NCI-H128 (cell line): ENCODE measurements at regions not wholly inside any gene's neighbourhood (a gene's known extent, or its start where the extent isn't known, plus 50 kb on each side); places are given as distances from the start of the nearest gene placed in this dataset.

Source experiments
- DNase-seq: peaks from one replicate; lab custom pipeline; 2025; ENCODE audit not compliant: unreplicated experiment; lab: John Stamatoyannopoulos, UW

DNA sequence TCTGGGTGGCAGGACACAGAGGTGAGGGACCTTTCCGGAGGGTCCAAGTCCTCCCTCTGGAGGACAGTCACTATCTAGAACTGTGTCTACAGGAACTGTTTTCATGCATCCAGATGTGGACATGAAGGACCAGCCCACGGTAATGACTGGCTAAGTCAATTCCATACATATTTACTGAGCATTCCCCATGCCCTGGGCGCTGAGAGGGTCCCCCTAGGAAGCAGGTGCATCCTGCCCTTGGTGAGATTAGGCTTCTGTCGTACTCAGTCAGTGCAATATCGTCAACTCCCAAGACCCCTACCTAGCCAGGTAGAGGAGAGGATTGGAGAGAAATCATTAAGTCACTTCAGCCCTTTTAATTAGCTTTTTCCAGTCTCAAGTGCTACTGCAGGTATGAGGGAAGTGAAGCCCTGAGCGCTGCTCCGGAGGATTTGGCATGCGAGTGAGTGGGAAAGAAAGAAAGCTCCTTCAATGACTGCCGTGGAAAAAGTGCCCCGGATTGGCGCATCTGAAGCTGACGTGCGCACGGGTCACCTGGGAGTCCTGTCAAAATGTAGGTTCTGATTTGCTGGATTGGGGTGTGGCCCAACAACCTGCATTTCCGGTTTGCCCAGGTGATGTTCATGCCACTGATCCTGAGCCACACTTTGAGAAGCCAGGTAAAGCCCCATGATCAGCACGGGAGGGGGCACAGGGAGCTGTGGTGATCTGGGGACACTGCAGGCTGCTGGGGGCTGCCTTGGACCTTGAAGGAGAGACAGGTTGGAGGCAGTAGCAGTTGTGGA is 367.4 kb upstream of the TNRC6C start:
- no peak for DNase-seq

DNA sequence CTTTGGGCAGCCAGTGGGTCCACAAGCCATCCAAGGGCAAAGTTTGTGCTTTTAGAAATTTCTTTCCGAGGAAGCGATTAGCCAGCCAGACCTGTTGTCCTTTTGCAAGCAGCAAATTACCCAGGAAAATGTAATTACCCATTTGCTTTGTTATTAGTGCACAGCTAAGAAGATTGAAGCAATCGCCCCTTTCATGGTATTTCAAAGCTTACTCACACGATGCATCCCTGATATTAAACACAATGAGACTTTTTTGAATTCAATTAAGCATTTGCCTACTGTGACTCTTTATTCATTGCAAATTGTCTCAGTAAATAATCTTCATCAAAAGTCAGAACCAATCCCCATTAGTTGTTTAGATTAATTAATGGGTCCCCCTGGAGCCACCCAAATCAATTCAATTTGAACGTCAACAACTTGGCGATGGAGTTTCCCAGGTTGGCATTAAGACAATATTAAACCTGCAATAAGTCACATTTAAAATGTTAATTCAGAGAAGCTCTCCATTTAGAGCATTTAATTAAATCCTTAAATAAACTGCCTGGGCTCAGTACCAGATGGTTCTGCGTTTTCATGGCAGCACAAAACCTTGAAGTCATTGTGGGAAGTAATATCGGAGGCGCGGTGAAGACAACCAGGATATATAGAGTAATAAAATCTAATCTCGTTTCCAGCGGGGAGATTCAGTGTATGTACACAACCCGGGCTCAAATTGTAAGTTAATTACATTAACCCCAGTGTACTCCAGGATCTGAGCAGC is 366.2 kb upstream of the TNRC6C start:
- DNase-seq: no peak

DNA sequence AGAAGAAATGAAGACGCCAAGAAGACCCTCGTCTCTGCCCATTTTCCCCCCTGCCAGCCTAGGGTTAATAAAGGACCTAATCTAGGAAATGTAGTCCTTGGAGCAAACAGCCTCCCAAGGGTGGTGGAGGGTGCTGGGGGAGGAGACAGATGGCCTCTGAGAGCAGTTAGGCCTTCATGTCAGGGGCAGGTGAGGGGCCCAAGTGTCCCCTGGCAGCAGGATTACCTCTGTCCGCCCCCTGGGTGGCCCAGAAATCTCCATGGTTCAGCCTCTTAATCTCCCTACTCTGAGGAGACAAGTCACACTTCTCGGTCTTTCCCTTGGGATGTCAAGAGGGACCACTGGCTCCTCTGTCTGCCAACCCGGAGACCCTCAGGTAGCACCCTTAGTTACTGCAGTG is 365.4 kb upstream of the TNRC6C start:
- no peak for DNase-seq

DNA sequence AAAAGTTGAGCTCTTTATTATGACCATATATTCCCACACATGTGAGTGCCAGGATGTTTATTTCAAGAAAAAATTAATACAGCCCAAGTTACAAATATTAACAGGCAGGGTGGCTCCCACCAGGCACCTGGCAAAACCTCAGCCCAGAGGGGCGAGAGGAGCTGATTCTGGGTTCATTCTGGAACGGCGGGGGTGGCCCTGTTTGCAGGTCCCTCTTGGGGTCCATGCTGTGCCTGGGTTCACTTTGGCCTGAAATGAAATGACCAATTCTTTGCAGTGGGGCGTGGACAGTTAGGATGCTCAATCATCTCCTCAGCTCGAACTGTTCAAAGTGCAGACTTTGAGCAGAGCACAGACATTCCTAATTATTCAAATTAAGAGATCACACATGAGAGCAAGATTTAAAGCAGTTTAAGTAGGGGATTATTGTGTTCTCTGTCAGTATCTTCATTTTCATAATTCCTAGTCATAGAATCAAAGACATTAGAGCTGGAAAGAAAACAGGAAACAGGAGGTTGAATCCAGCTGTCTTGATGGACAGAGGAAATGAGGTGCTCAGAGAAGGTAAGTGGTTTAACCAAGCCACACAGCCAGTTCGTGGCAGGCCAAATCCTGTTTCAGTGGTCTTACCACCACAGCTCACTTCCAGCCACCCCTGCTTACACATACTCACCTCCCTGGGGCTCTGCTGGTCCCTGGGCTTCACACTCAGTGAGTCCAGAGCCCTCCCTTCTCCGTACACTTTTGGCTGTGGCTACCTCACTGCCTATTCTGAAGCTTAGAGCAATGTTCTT is 363.9 kb upstream of the TNRC6C start:
- DNase-seq: no peak

DNA sequence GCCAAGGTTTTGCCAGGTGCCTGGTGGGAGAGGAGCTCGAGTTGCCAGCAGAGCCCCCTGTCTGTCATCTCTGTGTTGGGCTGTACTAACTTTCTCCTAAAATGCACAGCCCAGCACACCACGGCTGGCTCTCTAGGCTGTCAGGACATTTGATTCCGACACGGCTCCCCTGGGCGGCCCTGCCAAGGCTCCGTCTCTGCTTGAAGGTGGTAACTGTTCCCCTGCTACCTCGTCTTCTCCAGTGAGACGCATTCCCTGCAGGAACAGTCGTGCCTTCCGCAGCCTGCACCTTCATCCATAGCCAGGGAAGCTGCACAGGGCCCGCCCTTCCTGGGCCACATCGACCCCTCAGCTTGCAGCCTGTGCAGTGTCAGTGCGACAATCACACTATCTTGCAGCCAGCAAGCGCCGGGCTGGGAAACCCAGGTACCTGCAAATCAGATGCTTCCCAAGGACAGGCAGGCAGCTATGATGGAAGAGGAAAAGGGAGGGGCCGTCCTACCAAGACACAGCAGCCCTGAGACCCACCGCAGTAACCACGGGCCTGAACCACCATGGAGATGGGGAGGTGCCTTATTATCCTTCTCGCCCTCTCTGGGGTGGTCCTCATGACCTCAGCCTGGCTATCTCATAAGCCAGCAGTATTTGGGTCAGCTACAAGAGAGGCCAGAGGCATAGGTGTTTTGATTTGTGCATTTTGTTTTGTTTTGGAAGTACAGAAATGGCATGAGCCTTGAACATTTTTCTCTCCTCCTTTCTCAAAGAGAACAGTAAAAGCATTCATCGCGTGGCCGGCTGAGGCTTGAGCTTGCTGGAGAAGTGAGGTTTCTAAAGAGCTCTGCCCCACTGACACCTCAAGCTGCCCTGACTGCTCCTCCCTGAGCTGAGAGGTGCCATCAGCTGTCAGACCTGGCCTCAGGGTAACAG is 361.7 kb upstream of the TNRC6C start:
- DNase-seq: no peak

DNA sequence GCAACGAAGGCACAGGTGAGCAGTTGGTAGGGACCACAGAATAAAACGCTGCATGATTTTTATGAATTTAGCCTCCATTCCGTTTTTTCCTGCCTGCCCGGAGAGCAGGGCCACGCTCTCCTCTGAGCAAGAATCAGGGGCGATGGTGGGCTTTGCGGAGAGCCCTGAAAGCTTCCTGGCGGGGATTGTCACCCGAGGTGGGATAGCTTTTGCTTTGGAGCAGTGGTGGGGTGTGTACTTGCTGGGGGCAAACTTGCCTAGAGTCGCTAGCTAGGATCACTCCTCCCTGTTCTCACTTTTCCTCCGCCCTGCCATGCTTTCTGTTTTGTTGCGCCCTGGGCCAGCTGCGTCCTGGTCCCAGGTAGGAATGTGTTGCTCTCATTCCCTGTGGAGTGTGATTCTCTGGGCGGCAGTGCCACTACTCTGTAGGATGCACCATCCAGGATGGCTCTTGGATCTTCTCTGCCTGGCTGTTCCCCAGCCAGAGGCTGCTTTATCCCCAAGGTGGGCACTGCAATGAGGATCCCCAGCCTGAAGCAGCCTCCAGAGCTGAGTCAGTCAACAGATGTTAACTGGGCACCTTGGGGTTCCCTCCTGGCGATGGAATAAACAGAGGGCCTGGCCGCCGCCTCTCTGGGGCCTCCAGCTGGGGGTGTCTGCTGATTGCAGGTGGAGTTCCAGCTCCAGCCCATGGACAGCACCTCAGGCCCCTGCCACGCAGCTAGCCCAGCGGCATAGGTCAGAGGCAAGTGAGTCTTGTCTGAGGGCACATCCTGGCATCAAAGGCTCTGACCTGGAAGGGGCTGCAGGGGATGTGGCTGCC is 360.9 kb upstream of the TNRC6C start:
- no peak for DNase-seq

DNA sequence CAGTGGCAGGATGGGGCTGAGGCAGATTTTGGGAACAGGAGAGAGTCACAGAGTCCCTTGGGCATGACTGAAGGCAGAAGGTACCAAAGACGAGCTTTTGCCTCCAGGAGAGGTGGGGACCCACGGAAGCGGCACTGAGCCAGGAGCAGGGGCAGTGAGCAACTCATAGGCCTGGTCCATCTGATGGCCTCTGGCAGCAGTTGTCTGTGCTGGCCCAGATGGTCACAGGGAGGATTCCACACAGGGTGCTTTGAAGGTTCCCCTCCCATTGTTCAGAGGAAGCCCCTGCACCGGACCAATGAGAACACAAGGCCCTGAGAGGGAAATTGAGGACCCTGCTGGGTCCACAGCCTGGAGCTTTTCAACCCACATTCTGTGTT is 360.3 kb upstream of the TNRC6C start:
- no peak for DNase-seq

DNA sequence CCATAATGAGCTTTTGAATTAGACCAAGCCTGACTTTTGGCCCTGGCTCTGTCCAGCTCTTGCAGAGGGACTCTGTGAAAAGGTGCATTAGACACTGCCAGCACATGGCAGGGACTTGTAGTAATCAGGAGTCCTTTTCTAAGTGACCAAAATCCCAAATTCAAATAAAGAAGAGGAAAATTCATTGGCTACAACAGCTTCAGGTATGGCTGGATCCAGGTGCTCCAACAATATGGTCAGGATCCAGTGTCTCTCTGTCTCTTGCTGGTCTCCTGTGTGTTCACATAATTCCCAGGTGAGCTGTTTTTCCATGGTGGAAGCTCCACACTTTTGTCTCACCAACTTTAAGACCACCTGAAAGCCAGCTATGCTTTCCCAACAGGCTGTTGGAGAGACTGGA is 358.8 kb upstream of the TNRC6C start:
- no peak for DNase-seq

DNA sequence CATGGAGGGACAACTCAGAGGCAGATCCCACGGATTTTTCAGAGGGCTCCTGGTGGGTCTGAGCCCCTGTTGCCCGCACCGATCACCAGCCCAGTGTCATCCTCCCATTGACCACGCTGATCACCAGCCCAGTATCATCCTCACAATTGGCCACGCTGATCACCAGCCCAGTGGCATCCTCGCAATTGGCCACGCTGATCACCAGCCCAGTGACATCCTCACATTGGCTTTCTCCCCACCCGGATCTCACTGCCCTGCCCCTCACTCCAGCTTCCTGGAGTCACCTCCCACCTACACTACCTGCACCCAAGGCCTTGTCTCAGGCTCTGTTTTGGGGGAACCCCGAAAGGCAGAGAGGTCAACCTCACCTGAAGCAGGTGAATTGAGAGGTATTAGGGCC is 358.2 kb upstream of the TNRC6C start:
- no peak for DNase-seq

DNA sequence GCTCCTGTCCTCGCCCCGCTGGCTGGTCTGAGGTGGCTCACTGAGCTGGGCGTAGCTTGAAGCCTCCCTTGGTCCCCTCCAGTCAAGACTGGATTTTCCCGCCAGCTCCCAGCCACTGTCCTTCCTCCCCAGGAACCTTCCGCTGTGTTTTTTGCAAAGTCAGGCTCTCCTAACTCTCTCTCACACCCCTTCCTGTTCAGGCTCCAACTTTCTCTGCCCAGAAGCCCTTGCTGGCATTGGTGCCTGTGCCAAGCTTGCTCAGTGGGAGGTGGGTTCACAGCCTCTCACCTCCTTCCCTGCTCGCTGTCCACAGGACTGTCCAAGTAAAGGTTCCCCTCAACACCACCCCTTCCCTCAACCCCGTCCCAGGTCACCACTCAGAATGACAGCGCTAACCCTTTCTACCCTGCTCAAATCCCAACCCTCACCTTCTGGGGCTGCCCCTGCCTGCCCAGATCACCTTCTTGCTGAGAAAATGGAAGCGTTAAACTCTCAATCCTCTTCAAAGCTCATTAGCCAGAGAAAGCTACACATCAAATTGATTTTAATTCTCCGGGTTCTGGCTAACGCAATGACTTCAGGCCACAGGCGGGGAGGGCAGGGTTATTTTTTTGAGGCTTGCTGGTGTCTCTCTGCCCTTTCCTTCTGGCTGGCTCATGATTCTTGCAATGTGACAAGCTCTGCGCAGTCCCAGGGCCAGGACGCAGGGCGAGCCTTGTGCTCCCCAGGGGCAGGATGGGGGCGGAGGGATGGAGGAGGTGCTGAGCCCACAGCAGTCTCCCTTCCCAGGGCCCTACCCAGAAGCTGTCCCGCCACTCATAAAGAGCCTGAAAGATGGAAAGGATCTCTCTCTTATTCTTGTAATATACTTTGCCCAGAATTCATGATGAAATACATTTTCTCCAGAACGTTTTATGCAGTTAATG is 357.2 kb upstream of the TNRC6C start:
- DNase-seq: no peak

DNA sequence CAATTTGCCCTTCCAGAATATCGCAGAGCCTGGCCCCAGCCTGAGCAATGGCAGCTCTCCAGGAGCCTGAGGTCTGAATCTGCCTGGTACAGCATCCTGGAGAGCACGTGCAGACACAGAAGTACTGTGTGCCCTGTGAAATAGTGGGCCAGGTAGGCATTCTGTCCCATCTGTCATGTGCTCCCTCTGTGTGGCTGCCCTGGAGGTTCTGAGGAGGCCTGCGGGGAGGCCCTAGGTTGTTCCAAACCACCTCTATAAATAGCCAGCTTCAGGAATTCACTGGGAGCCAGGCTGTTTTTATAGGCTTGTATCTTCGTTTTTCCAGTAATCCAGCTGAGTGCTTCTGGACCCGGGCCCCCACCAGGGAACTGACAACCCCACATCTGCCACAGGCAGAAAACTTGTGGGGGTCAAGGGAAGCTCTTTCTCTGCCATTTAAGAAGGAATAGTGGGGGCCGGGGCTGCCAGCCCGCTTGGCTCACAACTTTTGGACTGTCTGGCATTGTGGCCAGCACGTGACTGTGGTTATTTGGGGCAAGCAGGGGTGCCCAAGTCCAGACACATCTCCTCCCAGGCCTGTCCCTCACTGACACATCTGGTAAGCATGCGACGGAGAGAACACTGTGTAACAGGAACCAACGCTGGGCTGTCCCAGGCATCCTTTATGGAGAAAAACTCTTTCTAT is 356.3 kb upstream of the TNRC6C start:
- no peak for DNase-seq

DNA sequence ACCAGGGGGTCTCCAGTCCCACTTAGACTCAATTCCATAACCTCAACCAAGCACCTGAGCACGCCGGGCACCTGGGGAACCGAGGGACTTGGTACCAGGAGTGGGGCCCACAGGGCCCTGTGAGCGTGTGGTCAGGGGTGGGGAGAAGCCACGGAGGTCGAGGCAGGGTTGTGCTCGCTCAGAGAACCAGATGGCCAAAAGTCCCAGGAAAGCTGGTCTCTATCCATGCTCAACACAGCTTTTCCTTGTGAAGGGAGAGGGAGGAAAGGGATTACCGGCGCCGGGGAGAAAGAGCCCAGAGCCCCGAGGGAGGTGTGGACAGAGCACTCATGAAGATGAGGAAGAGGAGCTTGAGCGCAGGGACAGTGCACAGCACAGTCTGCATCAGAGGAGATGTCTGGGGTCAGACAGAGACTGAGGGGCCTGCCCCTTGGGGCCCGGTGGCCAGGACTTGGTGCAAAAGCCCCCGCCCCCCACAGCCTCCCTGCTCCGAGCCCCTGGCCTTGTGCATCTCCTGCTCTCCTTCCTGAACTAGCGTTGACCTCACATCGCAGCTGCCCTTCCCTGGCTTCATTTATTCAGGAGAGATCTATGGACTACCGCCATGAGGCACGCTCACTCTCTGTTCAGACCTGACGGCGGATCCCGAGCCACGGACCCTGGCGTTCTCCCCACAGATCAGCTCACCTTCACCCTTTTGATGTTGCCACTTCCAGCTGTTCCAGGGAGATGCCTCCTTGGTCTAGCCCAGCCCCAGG is 355.4 kb upstream of the TNRC6C start:
- DNase-seq: no peak

DNA sequence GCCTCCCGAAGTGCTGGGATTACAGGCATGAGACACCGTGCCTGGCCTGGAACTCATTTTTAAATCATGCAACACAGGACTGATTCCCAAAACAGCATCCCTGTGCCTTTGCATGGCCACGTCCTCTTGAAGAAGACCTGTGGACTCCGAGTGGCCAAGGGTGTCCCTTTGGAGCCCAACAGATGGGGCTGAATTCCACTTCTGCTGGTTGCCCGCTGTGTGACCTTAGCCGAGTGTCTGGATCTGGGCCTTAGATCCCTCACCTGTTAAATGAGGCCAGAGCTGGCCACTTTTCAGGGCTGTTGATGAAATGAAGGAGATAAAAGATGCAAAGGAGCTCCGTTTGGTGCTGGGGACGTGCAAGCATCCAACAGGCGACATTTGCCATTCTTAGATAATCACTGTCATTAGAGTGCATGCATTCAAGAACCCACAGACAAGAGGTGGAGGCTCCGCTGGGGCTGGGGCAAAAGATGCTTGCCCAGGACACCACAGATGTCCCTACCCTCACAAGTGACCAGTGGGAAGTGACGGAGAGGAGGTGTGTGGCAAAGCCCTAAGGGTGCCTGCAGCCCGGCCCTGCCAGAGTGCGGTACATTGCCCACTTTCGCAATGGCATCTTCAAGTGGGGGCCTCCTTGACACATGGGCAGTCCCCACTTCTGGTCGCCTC is 354.1 kb upstream of the TNRC6C start:
- no peak for DNase-seq

DNA sequence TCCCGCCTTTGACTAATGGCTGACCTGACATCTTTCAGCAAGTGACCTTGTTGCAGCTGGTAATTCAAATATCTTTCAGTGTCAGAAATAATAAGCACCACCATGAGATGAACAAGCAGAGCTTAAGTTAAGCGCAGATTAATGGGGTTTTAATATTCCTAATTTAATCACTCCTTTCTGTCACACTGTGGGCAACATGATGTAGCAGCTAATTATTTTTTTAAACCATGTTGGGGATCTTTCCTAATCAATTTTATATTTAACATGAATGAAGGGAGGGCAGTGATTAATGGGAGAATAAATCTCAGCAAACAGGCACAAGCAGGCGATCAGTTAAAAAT is 353.6 kb upstream of the TNRC6C start:
- DNase-seq: no peak

DNA sequence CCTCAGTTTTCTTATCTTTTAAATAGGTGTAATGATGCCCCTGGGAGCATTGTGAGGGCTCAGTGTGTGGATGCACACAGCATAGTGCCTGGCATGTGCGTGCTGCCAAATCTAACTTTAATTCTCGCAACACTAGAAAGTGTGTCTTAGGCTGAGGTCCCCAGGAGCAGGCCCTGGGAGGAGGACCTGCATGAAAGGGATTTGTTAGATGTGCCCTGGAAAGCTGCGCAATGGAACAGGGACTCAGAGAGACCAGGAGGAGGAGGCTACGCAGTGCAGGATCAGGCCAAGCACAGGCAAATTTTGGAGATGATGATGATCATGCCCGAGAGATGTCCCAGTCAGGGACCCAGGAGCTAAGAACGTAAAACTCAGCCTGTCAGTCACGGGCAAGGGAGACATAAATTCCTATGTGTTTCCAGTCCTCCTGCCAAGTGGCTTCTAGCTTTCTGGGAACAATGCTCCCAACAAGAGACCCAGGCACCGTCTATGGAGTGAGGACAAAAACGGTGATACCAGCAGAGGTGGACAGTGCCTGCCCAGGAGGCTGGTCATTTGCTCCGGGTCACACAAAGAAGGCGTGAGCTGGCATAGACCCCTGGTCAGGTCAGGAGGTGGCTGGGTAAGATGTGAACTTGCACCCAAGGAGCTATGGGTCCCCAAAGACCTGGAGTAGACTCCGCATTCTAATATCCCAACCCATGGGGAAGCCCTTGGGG is 352.2 kb upstream of the TNRC6C start:
- no peak for DNase-seq

DNA sequence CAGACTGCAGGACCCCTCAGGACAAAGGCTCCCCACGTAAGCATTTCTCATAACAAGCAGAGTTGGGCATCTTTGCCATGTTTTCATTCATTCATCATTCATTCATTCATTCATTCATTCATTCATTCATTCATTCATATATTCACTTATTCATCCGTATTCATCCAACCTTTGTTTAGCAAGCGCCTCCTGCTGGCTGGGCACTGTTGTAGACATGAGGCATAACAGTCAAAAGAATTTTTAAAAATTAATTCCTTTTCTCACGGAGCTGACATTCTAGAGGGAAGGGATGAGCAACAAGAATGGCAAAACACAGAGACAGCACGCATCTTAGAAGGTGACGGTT is 351.7 kb upstream of the TNRC6C start:
- DNase-seq: no peak

DNA sequence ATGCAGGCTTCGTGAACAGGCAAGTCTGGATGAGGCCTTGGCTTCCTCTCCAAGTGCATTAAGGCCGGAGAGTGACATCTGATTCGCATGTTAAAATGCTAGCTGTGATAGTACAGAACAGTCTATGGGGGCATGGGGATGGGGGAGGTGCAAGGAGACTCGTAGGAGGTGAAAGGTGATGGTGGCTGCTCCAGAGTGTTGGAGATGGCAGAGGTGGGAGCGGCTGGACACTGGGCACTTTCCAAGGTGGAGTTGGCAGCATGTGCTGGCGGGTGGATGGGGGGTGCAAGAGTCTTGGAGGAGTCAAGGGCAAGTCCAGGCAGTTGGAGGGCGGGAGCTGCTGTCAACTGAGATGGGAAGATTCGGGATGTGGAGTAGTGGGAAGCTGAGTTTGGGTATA is 350.9 kb upstream of the TNRC6C start:
- DNase-seq: no peak
